ENCODE measurements at regions not wholly inside any gene's neighbourhood (a gene's known extent, or its start where the extent isn't known, plus 50 kb on each side); places are given as distances from the start of the nearest gene placed in this dataset.

DNA sequence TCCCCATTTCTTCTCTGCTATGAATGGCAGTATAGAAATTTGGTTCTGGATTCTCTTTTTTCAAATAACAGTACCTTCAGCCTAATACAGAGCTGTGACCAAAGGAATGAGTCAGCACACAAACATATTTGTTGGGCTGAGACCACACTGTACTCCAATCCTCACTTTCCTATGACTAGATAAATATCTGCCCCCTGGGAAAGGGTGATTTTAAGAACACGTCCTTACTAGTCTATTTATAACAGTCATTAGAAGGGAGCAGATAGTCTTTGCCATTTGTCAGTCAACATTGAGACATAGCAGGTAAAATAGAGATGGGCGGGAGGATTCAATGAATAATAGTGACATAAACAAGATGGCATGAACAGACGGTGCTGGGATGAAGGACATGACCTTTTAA lies 461.3 kb downstream of the MCTP2 start (continued):
- TF ChIP-seq KDM1A (IDR thresholded peaks at IDR 0.05; ENCODE audit: borderline replicate concordance, low read length), result no peak
- no peak for TF ChIP-seq EGR1 (IDR thresholded peaks at IDR 0.05; ENCODE audit: borderline replicate concordance, low read depth, low read length)
- TF ChIP-seq, protein P1, sequence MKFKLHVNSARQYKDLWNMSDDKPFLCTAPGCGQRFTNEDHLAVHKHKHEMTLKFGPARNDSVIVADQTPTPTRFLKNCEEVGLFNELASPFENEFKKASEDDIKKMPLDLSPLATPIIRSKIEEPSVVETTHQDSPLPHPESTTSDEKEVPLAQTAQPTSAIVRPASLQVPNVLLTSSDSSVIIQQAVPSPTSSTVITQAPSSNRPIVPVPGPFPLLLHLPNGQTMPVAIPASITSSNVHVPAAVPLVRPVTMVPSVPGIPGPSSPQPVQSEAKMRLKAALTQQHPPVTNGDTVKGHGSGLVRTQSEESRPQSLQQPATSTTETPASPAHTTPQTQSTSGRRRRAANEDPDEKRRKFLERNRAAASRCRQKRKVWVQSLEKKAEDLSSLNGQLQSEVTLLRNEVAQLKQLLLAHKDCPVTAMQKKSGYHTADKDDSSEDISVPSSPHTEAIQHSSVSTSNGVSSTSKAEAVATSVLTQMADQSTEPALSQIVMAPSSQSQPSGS (IDR thresholded peaks at IDR 0.05; ENCODE audit: low read length), result no peak
- TF ChIP-seq, protein P2, sequence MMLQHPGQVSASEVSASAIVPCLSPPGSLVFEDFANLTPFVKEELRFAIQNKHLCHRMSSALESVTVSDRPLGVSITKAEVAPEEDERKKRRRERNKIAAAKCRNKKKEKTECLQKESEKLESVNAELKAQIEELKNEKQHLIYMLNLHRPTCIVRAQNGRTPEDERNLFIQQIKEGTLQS (IDR thresholded peaks at IDR 0.05; ENCODE audit: insufficient read depth, low read depth, low read length), result no peak
- TF ChIP-seq SP2 (IDR thresholded peaks at IDR 0.05; ENCODE audit: low read length), result no peak
- no peak for TF ChIP-seq RNF2 (IDR thresholded peaks at IDR 0.05; ENCODE audit: borderline replicate concordance, low read depth, low read length, missing control alignments, poor library complexity, severe bottlenecking)

All from H1 (cell line).